ENCODE measurements at regions not wholly inside any gene's neighbourhood (a gene's known extent, or its start where the extent isn't known, plus 50 kb on each side); places are given as distances from the start of the nearest gene placed in this dataset.

GRCh38 chr17:72254808-72255449, 134.1 kb downstream of the SOX9 start:
- TF ChIP-seq GATA3 (IDR thresholded peaks at IDR 0.05; ENCODE audit: low read depth, low read length) (no peak), GATA2 (IDR thresholded peaks at IDR 0.05; ENCODE audit: low read depth, low read length) (no peak)
